Limb (tissue), 2 donors: ENCODE measurements at regions not wholly inside any gene's neighbourhood (a gene's known extent, or its start where the extent isn't known, plus 50 kb on each side); places are given as distances from the start of the nearest gene placed in this dataset.

ENCODE experiments used
- DNase-seq, 2 donors: peaks; one replicate each; pipeline ENCODE4 v3.0.0-alpha.2; 2016; ENCODE audit errors: extremely low spot score in 2 of 2

DNA sequence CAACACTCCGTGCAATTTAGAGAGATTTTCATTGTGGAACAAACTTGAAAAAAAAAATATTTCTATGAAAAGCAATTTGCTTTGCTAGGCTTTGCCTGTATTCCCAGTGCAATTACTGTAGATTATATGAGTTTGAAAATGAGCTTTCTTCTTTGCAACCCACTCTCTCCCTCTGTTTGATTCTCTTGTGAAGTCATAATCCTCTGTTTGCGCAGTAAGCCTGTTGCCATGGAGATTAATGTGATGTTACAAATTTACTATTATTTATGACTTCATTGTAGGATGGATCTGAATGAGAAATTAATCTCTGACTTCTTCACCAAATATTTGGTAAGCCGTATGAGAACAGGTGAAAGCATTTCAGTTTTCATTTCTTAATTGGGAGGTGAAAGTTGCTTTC is 320.3 kb downstream of the SPATA31D1 start:
- no peak for DNase-seq

DNA sequence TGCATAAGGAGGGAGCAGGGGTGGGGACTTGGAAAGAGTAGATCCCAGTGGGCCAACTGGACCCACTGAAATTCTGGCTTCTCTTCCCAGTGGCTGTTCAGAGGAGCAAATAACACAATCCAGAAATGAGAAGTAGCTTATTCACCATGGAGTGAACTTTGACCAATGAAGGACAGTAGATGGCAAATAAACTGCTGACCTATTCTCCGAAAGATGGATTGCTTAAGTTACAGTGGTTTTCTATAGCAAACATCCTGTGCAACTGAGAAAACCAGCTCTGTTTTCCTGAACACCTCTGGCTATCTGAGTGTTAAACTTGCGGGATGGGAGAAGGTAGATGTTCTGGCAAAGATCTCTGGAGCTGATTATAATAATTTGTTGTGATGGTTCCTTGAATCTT is 325.1 kb downstream of the SPATA31D1 start:
- DNase-seq, result no peak

DNA sequence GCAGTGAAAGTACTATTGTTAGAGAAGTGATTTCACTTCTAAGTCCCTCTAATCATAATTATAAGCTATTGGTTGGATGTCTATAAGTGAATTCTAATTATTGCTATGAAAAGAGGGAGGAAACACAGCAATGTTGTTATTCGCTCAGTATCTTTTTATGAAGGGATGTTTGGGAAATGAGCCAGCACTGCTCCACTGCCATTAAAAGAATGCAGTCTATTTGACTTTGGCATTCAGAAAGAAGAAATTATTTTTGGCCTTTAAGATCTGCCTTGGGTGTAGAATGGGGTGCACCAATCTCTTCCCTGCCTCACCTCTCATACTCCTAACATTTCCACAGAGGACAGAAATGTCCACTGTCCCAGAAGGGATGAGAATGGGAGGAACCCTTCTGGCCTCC is 332.0 kb downstream of the SPATA31D1 start:
- no peak for DNase-seq

DNA sequence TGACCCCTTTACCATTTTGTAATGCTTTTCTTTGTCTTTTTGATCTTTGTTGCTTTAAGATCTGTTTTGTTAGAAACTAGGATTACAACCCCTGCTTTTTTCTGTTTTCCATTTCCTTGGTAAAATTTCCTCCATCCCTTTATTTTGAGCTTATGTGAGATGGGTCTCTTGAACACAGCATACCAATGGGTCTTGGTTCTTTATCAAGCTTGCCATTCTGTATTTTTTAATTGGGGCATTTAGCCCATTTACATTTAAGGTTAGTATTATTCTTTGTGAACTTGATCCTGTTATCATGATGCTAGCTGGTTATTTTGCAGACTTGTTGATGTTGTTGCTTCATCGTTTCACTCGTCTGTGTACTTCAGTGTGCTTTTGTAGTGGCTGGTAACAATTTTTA is 337.3 kb downstream of the SPATA31D1 start:
- DNase-seq, result no peak

DNA sequence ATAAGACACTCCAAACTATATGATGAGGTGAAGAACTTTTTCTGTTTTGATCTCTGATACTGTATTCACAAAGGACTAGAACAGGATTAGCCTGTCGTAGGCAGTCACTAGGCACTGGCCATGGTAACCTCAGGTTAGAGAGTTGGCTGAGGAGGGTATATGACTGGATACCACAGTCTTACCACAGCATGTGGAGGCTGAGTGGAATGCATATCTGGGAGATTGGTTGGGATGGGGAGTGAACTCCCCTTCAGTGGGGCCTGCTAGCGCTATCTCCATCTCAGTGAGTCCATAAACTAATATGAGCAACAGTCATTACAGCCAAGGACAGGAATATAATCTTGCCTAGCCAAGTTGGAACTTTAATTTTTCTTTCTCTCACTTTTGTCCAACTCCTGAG is 339.1 kb downstream of the SPATA31D1 start:
- no peak for DNase-seq

DNA sequence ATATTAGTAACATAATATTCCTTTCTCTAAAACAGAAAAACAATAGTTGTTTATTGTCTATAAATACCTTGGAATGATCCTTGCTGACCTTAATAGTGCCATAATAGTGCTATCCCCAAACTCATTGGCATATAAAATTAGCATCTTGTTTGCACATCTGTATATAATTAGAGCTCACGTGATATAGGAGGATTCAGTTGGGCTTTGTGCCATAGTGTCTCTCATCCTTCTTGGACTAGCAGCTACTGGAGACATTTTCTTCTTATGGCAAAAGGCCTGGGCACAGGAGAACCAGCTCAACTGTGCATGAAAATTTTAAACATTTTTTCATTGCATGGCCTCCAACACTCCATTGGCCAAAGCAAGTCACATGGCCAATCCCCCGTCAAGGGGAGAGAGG is 342.5 kb downstream of the SPATA31D1 start:
- DNase-seq, result no peak

DNA sequence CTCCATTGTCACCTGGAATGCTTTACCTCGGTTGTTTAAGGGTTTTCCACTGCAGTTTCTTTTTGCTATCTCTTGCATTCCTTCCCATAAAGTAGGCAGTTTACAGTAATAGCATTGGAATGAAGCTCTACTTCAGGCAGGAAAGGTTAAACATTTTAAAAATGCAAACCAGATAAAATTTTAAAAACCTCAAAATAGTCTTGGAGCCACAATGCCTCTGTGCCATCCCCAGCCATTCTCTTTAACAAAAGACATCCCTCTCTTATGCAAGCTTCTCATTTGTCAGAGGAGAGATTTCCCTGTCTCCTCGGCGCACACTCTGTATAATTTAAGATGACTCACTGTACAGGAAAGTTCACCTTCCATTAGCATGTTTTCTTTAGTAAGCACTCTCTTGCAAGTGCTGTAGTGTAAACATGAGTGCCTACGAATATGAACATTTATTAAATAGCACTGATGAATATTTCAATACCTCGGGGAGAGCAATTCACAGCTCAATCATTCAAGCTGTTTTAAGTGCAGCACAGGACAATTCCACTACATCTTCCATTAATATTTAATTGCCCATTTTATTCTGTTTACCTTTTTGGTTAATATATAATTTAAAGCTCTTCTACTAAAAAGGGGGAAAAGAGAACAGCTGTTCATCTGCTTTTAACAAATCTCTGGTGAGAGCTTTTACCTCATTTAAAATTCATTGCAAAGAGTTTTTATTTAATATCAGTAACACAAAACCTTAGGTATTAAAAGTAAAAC is 343.6 kb downstream of the SPATA31D1 start:
- DNase-seq, result no peak

DNA sequence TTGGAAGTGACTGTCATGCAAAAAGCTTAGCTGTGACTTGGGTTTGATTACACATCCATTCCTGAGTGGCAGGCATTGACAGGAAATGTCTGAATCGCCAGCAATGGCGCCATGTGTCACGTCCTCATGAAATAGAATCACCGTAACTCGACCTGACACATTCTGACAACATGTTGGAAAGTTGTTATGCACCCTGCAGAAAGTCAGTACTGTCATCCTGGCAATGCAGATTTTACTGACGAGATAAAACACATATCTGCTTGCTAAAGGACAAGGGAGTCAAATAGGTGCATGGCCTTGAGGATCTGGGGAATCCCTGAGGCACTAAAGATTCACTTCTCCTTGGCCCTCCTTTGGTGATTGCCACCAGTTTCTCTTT is 344.2 kb downstream of the SPATA31D1 start:
- DNase-seq, result no peak

DNA sequence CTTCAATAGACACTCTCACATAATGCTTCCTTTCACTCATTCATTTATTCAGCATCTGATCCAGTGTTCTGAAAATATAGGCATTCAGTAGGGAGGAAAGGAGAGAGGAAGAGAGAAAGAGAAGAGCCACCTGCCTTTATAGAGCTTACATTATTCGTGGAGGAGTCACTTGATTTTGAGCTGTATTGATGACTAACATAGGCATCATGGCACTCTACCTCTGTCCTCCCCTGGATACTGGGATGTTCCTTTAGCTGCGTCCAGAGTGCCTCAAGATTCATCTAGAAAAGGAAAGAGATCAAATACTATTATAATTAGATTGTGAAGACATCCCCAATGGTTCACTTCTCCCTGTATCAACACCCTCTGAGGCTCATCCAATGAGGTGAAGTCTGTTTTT is 345.1 kb downstream of the SPATA31D1 start:
- no peak for DNase-seq

DNA sequence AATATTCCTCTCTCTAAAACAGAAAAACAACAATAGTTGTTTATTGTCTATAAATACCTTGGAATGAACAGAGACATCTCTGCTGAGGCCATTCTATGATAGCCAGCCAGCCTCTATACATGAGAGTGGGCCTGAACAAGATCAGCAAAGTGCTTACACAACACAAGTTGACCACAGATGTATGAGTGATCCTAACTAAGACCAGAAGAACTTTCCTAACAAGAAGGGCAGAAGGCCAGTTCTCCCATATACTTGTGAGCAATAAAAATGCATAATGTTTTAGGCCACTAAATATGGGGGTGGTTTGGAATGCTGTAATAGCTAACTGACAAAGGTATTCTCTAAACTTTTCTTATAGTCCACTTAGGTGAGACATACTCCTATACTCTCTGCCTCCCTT is 345.7 kb downstream of the SPATA31D1 start:
- no peak for DNase-seq

DNA sequence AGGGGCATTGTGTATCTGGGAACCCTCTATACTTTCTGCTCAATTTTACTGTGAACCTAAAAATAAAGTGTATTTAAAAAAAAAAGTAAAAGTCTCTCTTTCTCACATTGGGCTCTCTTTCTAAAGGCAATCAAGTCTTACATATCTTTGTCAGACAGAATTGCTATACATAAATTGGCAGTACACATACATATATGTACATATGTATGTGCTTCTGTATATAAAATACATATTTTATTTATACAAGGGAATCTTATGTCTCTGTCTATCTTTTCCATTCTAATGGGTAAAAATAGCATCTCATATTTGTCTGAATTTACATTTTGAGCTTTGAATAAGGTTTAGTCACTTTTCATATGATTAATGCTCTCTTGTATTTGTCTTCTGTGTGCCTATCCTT is 348.8 kb downstream of the SPATA31D1 start:
- no peak for DNase-seq

DNA sequence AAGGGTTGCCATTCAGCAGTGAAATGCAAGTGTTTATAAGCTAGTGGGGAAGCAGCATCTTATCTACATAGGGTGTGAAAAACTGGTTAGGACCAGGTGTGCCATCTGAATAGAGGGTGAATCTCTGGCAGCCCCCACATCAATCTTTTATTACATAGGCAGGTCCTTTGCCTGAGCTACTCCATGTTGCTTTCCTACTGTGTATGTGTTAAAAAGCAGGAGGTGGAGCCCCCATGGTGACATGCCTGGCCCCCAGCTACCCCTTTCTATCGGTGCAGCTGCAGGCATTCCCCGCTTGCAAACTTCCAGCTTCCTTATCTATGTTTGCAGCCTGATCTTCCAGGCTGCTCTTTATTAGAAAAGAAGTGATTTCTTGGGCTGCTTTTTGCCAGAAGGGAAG is 353.5 kb downstream of the SPATA31D1 start:
- DNase-seq, result no peak

DNA sequence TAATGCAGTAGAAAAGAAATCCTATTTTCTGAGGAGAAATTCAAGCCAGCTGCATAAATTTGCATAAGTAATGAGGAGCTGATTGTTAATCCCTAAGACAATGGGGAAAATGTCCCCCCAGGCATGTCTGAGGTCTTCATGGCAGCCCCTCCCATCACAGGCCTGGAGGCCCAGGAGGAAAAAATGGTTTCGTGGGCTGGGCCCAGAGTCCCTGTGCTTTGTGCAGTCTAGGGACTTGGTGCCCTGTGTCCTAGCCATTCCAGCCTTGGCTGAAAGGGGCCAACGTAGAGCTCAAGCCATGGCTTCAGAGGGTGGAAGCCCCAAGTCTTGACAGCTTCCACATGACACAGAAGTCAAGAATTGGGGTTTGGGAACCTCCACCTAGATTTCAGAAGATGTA is 357.5 kb downstream of the SPATA31D1 start:
- DNase-seq, result no peak

DNA sequence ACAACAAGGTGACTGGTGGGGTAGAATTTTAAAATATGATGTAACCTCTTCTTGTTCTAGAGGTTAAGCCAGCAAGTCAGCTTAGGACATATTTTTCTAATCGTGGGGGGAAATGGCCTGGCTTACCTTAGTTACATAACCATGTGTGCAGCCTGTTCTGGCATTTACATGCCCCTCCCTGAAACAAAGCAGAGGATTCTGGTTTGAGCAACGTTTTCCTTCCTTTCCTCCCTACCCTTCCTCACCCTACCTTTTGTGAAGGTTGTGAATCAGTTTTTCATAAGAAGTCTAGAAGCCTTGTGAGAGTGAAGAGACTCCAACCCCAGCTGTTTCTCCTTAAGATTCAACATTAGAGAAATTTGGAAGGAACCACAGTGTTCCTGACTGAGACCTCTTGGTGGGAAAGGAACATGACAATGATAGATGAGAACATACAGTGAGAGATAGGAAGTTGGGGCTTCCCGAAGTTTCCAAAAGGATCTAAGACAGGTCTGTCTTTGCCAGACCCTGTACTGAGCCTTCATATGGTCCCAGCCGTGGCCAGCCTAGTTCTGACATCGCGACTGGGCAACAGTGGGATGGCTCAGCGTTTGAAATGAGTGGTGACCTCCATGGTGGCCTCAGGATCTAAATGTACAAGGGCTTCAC is 365.2 kb downstream of the SPATA31D1 start:
- DNase-seq, result no peak

DNA sequence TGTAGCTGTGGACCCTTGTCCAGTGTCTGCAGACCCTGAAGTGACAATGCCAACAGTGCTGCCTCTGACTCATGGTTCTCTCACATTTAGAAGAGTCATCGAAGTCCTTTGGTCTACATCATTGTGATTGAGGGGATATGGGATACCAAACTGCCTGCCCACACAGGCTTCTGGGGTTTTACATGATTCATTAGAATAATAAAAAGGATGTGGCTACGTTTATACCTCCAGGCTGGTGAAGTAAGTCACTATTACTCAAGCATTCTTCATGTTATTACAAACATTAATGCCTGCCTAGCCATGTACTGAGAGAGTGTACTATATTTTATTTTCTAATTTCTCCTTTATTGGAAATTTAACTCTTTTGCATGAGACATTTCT is 365.7 kb downstream of the SPATA31D1 start:
- no peak for DNase-seq

DNA sequence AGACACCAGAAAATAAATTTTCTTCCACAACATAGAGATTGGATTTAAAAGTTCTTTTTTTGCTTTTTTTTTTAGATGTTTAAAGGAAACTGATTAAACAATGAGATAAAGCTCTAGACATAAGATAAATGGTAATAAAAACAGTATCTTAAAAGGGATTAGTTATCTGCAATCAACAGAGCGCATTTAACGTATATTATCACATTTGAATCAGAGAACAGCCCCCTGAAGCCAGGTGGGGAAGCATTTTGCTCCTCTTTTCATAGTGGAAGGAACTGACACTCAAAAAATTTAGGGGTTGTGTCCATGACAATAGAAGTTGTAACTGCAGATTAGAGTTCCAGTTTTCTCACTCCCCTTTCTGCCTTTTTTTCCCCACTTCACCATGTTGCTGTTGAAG is 367.6 kb downstream of the SPATA31D1 start:
- DNase-seq, result no peak

DNA sequence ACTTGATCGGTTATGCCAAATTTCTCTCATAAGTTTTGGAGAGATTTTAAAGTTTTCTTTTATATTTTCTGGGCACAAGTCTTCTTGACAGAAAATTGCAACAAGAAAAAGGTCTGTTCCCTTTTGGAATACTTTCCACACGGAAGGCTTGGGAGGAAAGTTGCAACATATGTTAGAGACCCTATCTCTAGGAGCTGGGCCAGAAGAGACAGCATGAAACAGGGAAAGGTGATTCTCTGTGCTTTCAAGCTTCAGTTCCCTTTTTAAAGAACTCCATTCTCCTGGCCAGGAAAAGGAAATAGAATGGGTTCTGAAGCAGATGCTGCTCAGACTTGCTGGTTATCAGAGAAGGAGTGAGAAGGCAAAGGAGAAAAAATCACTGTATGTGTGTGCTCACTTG is 368.3 kb downstream of the SPATA31D1 start:
- DNase-seq, result no peak

DNA sequence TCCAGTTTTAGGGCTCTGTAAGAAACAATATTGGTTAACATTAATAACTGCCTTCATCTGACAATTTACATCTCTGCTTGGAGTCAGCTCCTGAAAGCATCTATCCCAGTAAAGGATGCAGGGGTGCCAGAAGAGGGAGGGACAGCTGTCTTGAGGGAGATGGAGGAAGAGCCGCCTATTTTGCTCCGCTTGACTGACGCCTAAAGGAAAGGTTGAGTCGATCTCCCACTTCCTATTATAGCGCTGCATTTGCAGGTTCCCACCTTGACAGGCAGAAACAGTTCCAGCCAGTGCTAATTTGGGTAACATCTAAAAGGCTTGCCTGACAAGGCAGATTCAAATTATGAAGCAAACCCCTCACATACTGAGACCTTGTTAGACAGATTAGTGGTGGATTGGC is 374.6 kb downstream of the SPATA31D1 start:
- DNase-seq, result peak in 1 of 2 donors; percentile 41

DNA sequence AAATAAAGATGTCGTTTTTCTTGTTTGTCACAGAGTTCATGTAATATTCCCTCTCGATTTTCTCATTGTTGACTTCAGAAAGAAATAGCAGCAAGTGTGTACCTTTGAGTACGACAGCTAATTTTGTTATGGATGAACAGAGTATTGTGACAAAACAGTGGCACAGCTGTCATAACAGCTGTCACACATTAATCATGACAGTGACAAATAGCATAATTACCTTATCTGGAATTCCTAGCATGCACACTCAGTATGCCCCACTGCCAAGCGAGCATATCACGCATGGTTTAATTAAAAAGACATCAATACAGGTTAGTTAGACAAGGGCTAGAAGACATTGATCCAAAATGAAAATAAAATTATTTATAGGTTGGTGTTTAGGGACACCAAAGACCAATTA is 375.1 kb downstream of the SPATA31D1 start:
- peak in 1 of 2 donors; percentile 40 for DNase-seq

DNA sequence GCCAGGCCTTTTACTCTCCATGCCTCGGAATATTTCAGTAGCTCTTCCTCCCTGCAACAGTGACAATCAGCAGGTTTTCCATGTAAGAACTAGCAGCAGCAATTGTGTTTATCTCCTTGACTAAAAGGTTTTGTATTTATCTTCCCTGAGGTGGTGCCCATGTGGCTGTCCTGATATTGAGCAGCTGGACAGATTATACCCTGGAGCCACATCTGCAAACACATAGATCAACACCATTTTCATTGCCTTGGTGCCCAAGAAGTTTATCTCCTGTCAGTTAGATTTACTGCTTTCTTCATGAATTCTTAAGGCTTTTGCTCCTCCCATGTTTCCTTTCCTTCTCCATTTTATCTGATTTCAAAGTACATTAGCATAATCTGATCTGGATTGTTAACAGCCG is 378.4 kb downstream of the SPATA31D1 start:
- no peak for DNase-seq

DNA sequence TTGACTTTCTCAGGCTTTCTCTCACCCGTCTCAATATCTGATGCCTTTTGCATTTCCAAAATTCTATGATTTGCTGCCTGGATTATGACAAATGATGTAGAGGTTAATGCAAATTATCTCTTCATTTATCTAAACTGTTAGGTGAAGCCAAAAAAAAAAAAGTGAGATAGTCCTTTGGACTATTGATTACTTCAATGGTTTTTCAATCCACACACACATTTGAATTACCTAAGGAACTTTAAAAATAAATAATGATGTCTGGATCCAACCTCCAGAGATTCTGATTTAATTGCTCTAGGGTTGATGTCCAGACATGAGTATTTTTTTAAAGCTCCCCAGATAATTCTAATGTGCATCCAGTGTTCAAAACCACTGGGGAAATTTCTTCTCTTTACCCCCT is 379.4 kb downstream of the SPATA31D1 start:
- no peak for DNase-seq

DNA sequence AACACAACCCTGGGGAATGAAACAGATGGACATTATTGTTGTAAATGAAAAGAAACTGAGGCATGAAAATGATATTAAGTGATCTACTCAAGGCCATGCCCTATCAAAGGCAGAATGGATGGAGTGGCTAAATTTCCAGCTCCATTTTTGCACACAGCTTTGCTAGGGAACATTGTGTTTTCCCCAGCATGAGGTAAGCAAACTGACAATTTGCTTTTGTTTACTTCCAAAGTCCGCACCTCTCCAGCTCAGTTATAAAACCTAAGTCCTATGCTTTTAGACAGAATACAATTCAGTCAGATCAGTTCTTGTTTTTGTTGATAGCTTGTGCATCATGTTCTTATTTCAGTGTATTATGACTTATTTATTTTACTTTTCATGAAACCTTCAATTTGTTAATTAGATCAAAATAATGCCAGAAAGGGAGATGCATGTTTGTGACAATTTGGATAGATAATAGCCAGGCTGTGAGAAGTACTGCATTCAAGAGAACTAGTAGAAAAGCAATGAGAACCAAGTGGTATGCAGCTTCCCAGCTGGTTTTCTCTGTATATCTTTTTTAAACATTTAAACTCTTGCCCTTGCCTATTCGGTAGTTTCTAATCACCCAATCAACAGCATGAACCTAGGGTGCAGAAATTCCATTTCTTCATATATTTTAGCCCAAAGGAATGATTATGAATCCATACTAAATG is 380.8 kb downstream of the SPATA31D1 start:
- no peak for DNase-seq

DNA sequence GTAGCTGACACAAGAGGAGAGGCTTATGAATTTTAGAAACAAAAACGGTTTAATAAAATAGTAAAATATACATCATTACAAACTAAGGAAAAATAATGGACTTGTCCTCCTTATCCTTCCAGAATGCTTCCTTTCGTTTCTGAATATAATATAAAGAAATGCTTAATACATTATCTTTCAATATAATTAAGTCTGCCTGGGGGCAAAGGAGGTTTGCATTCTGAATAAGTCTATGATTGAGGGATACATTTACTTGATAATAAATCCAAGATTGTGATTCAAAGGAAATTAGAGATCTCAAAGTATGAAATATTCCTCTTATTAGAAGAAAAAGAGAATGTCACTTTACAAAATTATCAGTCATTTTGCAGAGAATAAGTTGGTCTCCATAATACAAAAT is 386.5 kb downstream of the SPATA31D1 start:
- no peak for DNase-seq
